DMS 273 treated with DMSO at 0.1 percent for 48 hours (cell line): ENCODE measurements at regions not wholly inside any gene's neighbourhood (a gene's known extent, or its start where the extent isn't known, plus 50 kb on each side); places are given as distances from the start of the nearest gene placed in this dataset.

Experiments used
- DNase-seq: peaks from one replicate; lab custom pipeline; 2025; lab: John Stamatoyannopoulos, UW

DNA sequence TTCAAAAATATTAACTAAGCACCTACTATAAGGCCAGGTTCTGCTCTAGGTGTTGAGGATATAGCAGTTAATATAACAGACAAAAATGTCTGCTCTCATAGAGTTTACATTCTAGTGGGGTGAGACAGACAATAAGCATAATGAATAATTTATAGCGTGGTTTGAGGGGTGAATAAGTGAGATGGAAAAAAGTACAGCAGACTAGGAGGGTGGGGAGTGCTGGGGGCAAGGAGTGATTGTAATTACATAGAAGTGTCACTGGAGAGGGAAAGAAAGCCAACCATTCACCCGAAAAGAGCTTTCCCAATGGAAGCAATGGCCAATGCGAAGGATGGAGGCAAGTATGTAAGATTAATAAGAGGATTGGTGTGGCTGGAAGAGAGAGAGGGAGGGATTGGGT, 552.9 kb upstream of the KCNMB2 start:
- DNase-seq = no peak

DNA sequence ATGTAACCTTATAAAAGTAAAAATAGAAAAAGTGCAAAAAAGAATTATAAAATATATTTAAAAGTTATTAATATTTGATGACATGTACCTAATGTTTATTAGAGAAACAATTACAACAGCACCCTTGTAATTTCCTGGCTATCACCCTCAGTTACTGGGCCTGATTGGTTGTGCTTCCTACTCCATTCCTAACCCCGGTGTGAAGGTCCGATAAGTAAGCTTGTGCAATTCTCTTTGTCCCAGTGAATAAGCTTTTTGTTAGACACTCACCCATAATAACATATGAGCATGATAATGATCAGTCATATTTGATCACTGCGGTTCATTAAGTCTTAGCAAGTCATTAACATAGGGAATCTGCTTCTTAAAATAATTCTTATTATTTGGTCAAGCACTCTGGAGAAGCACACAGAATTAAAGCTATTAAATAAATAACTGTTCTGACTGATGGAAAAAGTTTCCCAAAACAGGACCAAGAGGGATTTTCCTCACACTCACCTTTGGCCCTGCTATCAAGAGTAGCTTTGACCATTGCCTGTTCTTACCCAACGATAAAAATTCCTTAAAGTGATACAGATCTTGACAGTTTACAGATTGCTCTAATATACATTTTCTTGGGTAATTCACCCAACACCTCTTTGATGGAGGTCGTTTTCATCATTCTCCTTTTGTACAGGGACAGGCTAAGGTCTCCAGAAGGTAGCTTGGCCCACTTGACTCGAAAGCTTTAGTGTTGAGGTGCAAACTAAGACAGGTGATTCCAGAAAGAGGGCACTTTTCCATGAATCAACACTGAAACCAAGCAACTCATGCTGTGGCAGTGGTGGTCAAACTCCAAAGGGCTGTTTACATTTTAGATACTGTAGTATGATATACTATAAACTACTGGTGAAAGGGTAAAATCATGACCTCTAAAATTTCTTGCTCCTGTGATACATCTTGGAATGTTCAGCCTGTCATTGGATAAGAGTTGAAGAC, 543.0 kb upstream of the KCNMB2 start:
- DNase-seq = no peak

DNA sequence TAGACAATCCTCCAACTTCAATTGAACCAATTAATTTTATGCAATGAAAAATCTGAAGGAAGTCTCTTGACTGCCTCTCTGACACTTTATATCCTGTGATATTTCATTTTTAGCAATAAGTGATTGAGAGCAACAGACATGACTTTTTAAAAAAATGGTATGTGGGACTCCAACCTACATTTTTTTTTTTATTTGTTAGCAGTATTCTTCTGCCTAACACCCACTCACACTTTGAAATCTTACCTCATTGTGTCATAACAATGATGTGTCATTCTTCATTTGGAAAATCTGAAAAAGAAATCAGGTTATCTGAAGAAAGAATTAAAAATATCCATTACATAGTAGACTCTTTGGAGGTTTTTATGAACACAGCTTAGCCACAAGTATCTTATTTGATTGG, 541.3 kb upstream of the KCNMB2 start:
- no peak for DNase-seq

DNA sequence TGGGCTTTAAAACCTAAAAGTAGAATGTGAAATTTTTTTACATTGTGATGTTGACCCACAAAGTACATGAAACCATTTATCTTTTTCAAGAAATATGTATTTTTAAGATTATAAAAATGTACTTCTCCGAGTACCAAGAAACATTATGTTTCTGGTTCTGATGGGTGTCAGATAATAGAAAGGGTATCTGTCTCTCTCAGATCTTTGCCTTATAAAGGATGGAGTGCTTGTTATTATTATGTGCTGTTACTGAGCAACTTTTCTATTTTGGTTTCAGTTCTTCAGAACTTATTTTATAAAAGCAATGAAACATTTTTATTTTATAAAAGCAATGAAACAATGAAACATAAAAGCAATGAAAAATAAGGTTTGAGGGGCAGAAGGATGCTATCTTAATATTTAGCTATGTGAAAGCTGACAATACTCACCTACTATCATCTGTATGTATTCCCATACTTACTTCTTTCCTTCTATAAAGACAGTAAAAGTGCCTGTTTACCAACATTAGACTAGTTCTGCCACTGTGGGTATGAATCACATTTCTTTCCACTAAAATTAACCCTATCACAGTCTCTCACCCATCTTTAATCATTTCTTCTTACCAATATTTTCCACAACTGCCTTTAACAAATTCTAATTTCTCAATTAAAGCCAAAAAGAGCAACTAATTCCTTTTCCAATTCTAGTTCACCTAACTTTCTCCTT, 540.7 kb upstream of the KCNMB2 start:
- no peak for DNase-seq

GRCh38 chr3:178001670-178002101, 534.5 kb upstream of the KCNMB2 start:
- no peak for DNase-seq

GRCh38 chr3:178002113-178002512, 534.1 kb upstream of the KCNMB2 start:
- no peak for DNase-seq

DNA sequence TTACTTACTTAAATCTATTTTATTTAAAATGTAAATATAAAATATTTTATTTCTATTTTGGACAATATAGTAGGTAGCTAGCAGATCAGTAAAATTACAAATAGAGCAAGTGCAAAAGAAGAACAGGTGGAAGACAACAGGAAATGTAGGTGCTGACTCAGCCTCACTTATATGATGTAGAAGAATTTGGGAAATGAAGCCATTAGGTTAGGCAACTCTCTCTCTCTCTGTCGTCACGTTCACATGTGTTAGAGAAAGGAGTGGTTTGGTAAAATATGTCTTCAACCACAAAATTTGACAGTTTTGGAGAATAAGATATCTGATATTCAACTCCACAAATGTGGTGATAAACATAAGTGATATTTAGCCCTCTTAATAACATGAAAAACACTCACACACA, 532.5 kb upstream of the KCNMB2 start:
- no peak for DNase-seq

- DNase-seq = no peak
Measured at GRCh38 chr3:178005961-178006360, 530.3 kb upstream of the KCNMB2 start.

DNA sequence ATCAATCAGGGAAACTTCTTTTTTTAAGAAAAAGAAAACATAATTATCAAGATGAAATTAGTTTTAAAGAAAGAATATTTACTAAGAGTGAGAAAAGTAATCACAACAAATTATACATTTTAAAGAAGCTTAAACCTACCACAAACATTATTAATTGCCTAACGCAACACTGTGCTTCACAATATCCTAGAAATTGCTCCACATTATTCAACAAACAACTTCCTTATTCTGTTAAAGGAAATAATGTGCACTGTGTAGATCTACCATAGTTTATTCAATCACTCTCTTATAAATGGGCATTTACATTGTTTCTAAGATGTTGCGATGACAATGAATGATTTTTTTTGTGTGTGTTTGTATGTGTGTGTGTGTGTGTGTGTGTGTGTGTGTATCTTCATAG, 525.9 kb upstream of the KCNMB2 start:
- no peak for DNase-seq

DNA sequence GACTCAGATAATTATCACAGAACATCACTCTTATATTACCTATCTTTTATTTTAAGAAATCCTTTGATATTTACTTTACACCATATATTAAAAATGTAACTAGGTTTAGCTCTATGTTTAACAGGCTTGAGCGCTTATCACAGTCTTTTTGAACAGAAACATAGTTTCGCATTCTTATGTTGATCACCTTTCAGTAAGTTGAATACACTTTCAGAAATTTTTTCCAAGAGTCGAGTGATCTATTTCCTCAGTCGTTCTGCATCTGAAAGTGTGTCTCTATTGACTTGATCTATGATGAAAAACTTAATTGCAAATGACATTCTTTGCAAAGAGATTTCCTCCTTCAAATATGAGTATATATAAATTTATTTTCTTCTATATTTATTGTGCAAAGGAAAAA, 516.6 kb upstream of the KCNMB2 start:
- DNase-seq = no peak

GRCh38 chr3:178022599-178022998, 513.6 kb upstream of the KCNMB2 start:
- DNase-seq = no peak

GRCh38 chr3:178028933-178029332, 507.3 kb upstream of the KCNMB2 start:
- DNase-seq = no peak

DNA sequence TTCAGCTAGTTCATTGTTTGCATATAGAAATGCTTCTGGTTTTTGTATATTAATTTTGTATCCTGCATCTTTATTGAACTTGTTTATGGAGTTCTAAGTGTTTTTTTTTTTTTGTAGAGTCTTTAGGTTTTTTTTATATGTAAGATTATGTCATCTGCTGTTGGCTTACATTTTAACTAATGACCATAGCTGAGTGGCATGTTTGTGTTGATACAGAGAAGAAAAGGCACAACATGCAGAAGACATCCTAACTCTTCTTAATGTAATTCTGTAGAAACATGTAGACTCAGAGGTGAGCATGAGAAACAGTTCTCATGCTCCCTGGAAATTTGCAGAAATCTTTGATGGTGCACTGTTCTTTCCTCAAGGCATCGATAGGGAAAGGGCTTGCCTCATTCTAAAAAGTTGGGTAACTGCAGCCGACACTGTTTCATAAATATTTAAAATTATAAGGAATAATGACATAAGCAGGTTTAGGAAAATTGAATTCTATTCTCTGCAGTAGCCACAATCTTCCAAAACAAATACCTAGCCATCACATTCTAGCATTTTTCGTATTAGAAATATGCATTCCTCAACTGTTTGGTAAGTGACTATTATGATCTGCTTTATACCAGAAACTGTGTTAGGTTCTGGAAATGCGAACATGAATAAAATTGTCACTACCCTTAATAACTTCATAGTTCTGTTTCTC, 499.6 kb upstream of the KCNMB2 start:
- no peak for DNase-seq

DNA sequence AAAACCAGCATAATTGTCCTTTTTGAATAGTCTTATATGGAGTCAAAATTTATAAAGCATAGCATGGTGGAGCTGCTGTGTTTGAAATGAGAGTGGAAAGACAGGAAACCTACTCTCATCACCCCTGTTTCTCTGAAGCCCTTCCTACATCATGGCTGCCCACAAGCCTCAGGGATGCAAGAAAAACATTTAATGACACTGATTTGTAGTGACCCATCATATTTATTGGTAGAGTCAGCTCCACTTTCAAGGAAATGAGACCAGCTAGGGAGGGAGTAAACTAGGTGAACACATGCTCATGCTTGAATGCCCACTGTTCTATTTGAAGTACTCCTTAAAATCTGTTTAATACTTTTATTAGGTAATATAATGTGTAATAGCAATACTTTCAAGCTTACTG, 494.3 kb upstream of the KCNMB2 start:
- DNase-seq = no peak

- DNase-seq = no peak
Measured at GRCh38 chr3:178042376-178042775, 493.9 kb upstream of the KCNMB2 start.

DNA sequence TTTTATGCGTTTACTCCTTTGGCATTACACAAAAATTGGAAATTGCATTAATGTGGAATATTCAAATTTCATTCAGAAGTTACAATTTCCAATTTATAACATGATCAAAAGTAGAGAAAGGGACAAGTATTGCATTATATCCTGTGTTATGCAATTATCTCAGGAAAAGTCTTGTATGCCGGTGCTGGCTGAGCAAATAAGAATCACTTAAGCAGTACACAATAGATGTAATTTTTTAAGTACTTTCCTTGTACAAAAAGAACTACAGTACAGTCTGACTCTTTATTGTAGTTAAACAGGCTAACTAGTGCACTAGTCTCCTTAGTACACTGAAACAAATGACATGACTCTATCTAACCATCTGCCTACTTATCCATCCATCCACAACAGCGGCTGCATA, 493.2 kb upstream of the KCNMB2 start:
- DNase-seq = no peak

DNA sequence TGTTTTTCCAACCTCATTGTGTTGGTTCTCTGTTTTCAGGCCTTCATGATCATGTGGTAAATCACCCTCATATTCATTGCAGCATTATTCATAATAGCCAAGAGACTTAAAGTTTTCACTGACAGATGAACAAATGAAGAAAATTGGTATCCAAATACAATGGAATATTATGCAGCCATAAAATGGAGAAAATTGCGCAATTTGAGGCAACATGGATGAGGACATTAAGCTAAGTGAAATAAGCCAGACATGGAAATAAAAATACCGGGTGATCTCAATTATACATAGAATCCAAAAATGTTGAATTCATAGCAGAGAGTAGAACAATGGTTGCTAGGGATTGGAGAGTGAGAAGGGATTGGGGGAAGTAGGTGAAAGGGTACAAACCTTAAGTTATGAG, 491.9 kb upstream of the KCNMB2 start:
- DNase-seq = no peak

DNA sequence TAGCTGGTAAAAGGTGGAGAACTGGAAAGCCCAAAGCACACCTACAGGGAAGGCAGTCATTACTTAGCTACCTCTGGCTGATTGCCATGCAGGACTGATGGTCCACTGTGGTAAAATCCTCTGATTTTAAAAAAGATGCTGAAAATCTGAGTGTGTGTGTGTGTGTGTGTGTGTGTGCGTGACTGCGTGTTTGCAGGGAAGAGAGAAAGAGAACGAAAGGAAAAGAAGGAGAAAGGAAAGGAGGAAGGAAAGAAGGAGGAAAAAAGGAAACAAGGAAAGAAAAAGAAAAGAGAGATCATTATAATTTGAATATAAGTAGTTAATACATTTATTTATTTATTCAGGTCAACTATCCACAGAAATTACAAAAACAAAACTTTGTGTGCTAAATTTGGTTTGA, 488.7 kb upstream of the KCNMB2 start:
- DNase-seq = no peak

DNA sequence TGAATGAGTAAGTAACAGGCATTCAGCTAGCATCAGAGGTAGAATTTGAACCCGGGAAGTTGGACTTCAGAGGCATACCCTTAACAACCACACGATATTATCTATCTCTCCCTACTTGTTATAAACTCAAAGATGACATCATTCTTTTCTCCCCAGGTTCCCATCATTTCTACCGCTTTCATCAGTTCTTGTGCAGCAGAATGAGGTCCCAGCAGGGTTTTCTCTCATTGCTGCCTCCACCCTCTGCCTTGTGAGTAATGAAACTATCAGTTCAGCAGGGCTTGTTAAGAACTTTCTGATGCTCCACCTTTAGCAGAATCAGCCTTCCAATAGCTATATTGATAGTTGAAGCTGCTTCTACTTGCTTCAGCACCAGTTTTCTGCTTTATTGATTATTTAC, 487.5 kb upstream of the KCNMB2 start:
- DNase-seq = no peak

DNA sequence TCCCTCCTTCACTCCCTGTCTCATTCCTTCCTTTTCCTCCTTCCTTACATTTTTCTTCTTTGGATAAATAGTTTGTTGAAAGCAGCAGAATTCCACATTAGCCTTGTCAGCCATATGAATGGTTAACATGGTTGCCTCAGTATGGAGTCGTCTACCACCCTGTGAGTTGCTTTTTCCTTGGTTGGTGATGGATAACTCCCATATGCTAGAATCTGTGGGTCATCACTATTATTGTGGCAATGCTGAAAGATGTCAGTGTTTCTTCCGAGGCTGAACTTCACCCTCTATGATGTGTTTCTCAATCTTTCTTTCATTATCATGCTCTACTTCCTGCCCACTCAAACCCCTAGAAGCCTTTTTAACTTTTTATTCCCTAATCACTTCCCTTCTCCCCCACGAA, 481.8 kb upstream of the KCNMB2 start:
- DNase-seq = no peak

DNA sequence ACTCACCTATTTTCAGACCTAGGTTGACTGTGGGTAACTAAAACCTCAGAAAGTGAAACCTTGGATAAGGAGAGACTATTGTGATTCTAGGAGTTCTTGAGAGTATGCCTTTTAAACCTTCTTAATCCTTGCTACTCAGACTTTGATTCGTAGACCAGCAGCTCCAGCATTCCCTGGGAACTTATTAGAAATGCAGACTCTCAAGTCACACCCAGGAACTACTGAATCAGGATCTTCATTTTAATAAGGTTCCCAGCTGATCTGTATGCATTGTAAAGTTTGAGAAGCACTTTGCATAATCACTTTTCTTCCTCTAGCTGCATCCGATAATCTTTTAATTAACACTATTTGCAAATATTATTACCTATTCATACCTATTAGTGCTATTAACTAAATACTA, 480.3 kb upstream of the KCNMB2 start:
- no peak for DNase-seq

GRCh38 chr3:178056868-178057267, 479.4 kb upstream of the KCNMB2 start:
- no peak for DNase-seq

DNA sequence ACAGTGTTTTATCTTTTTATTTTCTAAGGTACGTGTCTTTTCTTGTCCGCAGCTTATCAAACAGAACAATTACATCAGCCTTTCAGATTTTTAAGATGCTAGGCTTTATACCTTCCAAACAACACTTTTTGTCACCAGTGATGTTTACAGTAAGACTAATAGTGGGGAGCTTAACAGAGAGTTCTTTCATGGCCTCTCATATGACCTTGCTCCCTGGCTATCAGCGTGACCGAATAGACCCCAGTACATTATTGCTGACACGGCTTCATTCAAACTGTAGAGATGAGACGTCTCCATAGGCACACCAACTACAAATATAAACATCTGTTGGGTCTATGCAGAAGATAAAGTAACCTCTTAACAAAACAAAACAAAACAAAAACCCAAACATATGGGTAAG, 477.6 kb upstream of the KCNMB2 start:
- no peak for DNase-seq
